GM21360 (cell line): ENCODE measurements at regions not wholly inside any gene's neighbourhood (a gene's known extent, or its start where the extent isn't known, plus 50 kb on each side); places are given as distances from the start of the nearest gene placed in this dataset.
"Not testable (repeated sequence)": the region's sequence is repeated elsewhere in the genome, so short reads cannot be mapped to it uniquely, and the experiment has no call there.

Source experiments
- ATAC-seq: cut with Tn5 transposase; IDR thresholded peaks from one replicate; pipeline ENCODE4 v1.9.1; 2021; ENCODE audit warnings: mild to moderate bottlenecking, moderate library complexity; ENCODE audit not compliant: unreplicated experiment

DNA sequence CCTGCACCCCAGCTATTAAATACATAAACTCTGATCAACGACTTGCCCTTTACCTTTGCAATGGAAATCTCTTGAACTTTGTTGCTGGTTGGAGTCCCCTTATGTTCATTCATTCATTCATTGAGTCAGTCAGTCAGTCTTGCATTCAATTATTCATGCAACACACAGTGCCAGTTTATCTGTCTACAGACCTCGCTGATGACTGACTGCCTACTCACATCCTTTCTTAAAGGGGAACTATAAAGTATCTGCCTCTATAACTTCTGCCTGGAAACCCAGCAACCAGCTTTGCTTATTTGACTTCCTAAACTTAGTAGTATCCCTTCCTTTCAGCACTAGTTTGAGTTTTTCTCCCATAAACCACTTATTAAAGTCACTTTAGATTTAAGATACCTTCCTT lies 620.8 kb upstream of the ADGRL3 start:
- no peak for ATAC-seq

DNA sequence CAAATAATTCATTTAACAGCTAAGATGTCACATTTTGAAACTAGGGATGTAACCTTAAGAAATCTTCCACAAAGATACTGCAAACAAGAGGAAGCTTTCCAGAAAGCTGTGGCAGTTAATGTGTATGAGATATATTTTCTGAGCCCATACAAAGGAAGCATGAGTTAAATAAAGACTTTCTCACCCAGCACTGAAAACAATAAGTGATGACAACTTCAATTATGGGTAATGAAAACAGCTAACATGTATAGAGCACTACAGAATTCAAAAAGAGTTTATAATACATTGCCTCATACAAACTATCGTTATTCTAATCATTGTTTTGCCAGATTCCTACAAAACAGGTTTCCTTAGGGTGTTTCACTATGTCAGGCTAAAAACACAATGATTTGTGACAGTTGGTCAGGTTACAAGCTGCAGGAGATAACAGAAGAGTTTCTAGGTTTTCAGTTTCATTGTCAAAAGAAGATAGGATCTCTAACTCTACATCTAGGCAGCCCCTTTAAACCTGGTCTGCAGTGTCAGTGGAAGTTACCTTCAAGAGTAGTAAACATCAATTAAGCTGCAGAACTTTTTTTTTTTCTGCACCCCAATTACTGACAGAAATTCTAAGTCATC lies 618.1 kb upstream of the ADGRL3 start:
- no peak for ATAC-seq

DNA sequence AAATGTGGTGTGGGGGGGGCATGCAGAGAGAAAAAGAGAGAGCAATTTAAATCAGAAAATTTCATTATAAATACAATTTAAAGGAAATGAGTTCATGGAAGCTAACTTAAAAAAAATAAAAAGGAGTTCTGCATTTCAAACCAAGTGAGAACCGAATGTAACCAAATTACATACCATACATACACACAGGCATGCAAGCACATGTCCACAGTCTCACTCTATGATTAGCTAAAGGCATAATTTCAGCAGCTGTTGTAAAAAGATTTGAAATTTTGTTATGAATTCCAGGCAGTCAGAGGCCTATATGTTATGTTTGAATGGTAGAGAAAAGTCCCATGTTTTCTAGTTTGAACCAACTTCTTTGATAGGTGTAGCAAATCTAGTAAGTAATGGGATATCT lies 611.6 kb upstream of the ADGRL3 start:
- no peak for ATAC-seq

DNA sequence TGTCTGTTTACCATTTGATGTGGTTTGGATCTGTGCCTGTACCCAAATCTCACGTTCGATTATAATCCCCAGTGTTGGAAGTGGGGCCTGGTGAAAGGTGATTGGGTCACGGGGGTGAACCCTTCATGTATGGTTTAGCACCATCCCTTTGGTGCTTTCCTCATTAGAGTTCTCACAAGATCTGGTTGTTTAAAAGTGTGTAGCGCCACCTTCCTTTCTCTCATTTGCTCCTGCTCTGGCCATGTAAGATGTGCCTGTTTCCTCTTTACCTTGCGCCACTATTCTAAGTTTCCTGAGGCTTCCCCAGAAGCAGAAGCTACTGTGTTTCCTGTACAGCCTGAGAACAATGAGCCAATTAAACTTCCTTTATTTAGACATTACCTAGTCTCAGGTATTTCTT lies 610.7 kb upstream of the ADGRL3 start:
- no peak for ATAC-seq

- no peak for ATAC-seq
Observed at GRCh38 chr4:60590116-60590515, 610.0 kb upstream of the ADGRL3 start.

- ATAC-seq, result no peak
Observed at GRCh38 chr4:60605646-60606354, 594.3 kb upstream of the ADGRL3 start.

DNA sequence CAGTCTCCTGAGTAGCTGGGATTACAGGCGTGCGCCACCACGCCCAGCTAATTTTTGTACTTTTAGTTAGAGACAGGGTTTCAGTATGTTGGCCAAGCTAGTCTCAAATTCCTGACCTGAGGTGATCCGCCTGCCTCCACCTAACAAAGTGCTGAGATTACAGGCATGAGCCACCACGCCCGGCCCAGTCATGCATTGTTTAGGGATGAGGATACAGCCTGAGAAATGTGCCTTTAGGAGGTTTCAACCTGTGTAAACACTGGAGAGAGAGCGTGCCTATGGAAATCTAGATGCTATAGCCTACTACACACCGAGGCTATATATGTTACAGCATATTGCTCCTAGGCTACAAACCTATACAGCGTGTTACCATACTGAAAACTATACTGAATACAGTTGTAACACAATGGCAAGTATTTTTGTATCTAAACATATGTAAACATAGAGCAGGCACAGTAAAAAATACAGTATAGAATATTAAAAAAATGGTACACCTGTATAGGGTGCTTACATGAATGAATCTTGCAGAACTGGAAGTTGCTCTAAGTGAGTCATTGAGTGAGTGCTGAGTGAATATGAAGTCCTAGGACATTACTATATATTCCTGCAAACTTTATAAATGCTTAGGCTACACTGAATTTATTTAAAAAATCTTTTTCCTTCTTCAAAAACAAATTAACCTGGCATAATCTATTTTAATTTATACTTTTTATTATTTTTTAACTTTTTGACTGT lies 588.2 kb upstream of the ADGRL3 start:
- ATAC-seq, result no peak

DNA sequence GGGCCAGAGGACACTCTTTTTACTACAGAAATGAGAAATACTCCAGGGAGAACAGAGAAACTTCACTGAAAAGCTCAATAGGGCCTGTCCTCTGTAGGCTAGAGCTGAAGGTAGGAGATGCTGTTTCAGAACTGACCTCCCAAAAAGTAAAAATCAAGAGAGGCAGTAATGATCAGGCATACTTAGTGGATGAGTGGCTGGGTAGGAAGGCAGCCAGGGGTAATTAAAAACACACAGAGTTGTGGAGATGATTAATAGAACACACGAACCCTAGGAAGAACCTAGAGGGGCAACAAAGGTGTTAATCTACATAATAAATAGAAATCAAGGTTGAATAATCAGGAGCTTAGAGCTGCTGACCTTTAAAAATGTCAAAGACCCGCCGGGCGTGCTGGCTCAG lies 582.4 kb upstream of the ADGRL3 start:
- ATAC-seq, result no peak

- no peak for ATAC-seq
Observed at GRCh38 chr4:60619531-60620305, 580.4 kb upstream of the ADGRL3 start.

DNA sequence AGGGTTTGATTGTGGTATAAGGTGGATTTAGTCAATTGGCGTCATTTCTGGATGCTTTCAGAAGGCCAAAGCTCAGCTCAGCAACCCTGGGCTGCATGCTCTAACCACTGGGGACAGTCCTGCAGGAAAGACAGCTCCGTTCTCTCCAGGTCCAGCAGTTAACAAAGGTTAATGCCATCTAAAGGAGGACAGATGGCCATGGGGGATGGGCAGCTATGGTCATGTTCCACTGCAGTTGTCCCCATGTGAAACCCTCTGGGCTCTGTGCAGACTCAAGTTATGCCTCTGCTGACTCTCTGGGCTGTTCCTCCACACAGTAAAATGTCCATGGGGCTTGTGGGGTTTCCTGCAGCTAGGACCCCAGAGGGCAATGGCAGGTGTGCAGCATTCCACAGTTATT lies 562.1 kb upstream of the ADGRL3 start:
- no peak for ATAC-seq

- no peak for ATAC-seq
Observed at GRCh38 chr4:60648774-60649173, 551.4 kb upstream of the ADGRL3 start.

DNA sequence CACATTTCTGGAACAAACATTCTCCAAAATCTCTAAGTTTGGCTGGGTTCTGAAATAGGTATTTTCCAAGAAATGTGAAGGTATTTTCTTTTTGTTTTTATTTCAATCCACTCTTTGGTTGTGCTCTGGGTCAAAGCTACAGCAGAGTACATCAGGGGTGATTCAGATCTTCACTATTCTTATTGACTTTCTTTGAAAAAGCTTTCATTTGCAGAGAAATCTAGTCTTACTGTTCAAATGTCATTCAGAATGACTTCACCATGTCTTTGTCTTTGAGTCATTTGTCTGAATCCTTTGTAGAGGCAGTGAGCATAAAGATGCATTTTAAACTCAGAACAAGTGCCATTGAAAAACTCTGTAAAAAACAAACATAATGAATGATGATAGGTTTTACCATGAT lies 547.2 kb upstream of the ADGRL3 start:
- ATAC-seq, result no peak

DNA sequence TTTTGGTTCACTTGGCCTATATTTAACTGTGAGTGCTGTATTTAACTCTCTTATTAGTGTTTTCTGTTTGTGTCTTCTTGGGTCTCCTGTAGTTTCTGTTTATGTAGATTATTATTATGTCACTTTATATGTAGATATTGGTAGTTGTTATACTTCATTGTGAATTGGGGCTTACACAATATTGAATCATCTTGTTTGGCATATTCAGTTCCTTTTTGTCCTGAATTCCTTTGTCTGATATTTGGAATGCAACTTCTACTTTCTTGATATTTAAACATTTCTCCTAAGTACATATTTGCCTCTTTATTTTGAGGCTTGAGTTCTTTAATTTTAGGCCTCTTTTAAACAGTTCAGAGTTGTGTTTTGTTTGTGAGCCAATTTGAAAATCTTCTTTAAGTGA lies 544.8 kb upstream of the ADGRL3 start:
- ATAC-seq, result no peak

GRCh38 chr4:60656171-60656570 lies 544.0 kb upstream of the ADGRL3 start:
- ATAC-seq, result no peak

DNA sequence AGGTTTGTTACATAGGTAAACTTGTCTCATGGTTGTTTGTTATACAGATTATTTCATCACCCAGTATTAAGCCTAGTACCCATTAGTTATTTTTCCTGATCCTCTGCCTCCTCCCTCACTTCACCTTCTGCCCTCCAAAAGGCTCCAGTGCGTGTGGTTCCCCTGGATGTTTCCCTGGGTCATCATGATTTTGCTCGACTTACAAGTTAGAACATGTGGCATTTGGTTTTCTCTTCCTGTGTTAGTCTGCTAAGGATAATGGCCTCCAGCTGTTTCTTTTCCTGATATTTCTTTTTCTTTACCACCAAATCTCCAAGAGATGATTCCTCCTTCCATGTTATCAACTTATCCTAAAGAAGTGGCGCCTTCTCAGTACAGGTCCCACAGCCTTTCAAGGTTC lies 543.1 kb upstream of the ADGRL3 start:
- no peak for ATAC-seq

GRCh38 chr4:60657807-60658206 lies 542.3 kb upstream of the ADGRL3 start:
- ATAC-seq, result no peak

DNA sequence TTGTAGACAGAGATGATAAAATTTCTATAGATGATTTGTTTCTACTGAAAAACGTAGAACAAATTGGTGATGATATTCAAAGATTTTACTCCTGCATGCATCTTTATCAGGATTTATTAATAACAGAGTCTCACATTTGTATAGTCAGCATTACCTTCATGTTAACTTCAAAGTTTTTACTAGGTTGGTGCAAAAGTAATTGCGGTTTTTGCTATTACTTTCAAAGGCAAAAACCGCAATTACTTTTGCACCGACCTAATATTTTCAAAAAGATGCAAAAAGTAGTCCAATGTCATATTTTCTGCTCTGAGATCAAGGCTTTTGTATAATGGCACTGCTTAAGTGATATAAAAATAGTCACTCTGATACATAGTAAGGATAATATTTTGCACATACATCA lies 536.4 kb upstream of the ADGRL3 start:
- no peak for ATAC-seq

DNA sequence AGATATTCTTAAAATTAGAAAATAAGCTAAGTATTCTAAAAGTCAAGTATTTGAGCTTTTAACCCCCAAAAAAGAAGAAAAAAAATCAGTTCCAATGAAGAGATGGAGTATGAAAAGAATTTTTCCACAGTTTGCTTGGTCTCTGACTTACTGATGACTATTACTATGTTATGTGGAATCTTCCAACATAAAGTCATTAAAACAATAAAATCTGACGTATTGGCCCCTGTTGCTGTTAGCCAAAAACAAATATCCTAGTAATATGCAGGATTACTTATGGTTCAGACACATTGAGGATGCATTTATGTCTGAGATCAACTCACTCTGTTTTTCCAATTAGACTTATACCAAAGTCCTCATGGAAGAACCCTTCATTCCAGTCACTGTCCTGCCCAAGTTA lies 517.2 kb upstream of the ADGRL3 start:
- ATAC-seq, result no peak

DNA sequence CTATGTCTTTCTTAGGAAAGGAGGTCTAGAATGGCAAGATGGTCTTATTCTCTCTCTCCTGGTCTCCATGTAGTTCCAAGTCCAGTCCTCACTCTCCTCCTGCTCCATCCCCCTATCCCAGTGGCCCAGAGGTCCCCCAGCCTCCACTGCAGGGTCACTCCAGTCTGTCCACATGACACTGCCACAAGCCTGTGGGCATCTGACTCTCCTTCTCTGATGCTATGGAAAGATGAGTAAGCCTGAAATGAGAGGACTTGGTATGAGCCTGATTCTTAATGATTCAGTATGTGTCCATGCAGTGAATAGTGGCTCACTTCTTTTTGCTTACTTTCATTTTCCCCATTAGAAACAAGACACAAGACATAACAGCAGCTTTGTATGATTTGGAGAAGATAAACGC lies 516.8 kb upstream of the ADGRL3 start:
- ATAC-seq, result no peak

DNA sequence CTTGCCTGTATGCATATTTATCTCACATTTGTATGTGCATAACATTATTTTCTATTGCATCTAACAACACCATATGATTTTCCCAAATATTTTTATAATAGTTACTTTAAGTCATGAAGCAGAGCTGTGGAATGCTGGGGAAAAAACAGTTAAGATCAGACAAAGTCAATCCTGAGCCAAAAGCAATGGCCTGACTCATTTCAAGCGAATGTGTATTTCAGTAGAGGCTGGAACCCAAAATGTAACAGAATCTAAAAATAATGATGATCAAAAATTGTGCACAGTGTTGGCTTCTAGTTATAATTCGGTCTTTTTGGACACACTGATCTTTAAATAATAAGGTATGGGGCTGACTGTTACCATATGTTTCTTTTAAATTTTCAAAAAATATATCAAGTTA lies 516.2 kb upstream of the ADGRL3 start:
- ATAC-seq, result no peak

- not testable (repeated sequence) for ATAC-seq
Observed at GRCh38 chr4:60696062-60696461, 504.1 kb upstream of the ADGRL3 start.

DNA sequence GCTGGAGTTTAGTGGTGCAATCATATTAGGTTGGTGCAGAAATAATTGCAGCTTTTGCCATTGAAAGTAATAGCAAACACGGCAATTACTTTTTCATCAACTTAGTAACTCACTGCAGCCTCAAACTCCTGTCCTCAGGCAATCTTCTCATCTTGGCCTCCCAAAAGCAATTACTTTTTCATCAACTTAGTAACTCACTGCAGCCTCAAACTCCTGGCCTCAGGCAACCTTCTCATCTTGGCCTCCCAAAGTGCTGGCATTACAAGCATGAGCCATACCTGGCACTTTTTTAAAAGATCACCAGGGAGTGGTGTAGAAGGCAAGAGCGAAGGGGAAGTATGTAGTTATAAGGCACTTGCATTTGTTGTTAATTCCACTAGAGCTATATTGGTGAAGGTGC lies 491.1 kb upstream of the ADGRL3 start:
- ATAC-seq, result no peak
